IPS DF 4.7 (cell line): ENCODE measurements at regions not wholly inside any gene's neighbourhood (a gene's known extent, or its start where the extent isn't known, plus 50 kb on each side); places are given as distances from the start of the nearest gene placed in this dataset.

Source experiments
- DNase-seq: peaks from one replicate; pipeline ENCODE4 v3.0.0-alpha.2; 2013; ENCODE audit warnings: low spot score; ENCODE audit errors: extremely low read depth

DNA sequence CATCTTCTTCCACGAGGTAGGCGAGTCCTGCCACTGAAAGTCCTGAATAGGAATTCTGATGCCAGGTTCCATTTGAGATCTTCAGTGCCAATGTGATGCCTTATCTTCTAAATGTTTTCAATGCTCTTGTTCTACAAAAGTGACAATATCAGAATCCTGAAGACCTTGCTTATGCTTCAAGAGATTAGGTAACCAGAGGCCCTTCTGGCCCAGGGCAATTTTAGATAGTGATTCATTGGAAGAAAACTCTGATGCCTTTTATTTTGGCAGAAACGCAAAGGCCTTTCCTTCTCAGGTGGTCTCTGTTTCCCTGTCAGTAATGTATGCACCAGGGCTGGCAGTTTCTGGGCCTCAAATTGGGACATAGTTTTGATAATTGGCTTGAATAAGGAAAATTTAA, 144.8 kb downstream of the CEP135 start:
- no peak for DNase-seq

DNA sequence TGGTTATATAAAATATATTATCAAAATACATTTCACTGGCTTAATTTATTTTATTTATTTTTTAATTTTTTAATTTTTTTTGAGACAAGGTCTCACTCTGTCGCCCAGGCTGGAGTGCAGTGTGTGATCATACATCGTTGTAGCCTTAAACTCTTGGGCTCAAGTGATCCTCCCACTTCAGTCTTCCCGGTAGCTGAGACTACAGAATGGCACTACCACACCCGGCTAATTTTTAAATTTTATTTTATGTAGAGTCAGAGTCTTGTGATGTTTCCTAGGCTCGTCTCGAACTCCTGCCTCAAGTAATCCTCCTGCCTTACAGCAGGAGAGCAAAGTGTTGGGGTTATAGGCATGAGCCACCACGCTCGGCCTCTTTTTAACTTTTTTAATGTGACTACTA, 143.8 kb downstream of the CEP135 start:
- no peak for DNase-seq

DNA sequence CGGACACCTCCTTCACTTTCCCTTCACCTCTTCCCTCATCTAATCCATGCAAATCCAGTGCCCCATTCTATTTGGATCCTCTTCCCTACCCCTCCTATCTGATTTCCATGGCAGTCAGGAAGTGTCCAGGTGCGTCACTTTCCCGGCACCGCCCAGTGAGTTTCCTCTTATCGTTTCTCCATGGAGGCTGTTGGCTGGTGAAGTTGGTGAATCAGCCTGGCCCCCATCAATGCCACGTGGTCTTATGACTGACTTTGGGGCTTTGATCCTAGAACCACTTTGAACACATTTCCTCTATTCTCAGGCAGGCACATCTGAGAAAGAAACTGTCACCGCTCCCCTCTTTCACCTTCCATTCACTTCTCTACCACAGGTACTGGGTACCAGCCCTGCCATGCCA, 137.8 kb downstream of the CEP135 start:
- DNase-seq = no peak

- no peak for DNase-seq
Measured at GRCh38 chr4:56086073-56086541, 137.4 kb downstream of the CEP135 start.

DNA sequence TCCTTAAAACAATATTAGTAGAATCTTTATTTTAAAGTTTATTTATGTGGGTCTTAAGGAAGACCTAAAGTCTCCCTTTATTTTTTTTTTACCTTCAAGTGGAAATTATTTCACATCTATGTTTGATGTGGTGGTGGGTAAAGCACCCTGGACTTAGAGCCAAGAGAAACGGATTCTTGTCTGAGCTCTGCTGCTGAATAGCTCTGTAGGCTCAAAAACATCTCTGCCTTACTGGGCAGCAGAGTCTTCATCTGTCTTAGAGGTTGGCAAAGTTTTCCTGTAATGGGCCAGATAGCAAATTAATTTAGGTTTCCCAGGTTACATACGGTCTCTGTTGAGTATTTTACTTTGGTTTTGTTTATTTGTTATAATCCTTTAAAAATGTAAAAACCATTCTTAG, 136.5 kb downstream of the CEP135 start:
- DNase-seq = no peak

DNA sequence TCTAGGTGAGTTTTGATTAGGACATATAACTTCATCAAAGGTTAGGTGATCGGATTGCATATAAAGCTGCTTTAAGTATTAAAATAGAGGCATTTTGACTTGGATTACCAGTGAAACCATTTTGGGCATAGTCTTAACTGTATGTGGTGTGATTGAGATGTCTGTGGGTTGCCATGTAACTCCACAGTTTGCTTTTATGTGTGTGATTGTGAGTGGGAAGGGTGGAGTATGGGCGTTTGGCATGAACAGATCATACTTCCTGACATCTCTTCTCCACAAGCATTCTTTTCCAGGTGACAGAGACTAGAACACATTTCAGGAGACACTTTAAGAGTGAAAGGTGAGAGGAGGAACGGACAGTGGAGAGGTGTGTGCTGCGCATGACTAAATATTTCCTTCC, 136.1 kb downstream of the CEP135 start:
- no peak for DNase-seq
